GM12878 (cell line): ENCODE measurements at regions not wholly inside any gene's neighbourhood (a gene's known extent, or its start where the extent isn't known, plus 50 kb on each side); places are given as distances from the start of the nearest gene placed in this dataset.

Experiments used
- ATAC-seq: fragments of 200-7000 bp; cut with Tn5 transposase; 3 replicates; pipeline ENCODE4 v1.9.1; 2020; ENCODE audit warnings: mild to moderate bottlenecking, moderate library complexity
- BruUV-seq: library from RNA; stranded (reverse); fragments of 400-500 nt; replicated peaks from 2 replicates; lab custom pipeline; 2021; lab: Mats Ljungman, UMichigan
- CTCF ChIA-PET: fragments of 300-600 bp; sonication (Branson Sonifier 250); formaldehyde crosslinking; extraction: SDS; loops from one replicate; lab custom pipeline; 2021; ENCODE audit warnings: inconsistent platforms; lab: Yijun Ruan, JAX
- POLR2A ChIA-PET: fragments of 350-600 bp; formaldehyde crosslinking; extraction: SDS; loops from one replicate; lab custom pipeline; 2021; ENCODE audit warnings: inconsistent platforms; lab: Charles Lee
- RAD21 ChIA-PET: fragments of 300-600 bp; sonication (Branson Sonifier 250); formaldehyde crosslinking; loops from one replicate; lab custom pipeline; 2023; ENCODE audit warnings: antibody characterized with exemption; ENCODE audit not compliant: unreplicated experiment; lab: Charles Lee
- SMC1A ChIA-PET: fragments of 300-600 bp; sonication (Branson Sonifier 250); formaldehyde crosslinking; loops from one replicate; lab custom pipeline; 2023; ENCODE audit not compliant: unreplicated experiment, uncharacterized antibody; lab: Charles Lee
- DNase-seq: peaks from one replicate; pipeline ENCODE4 v3.0.0-alpha.2; 2011; ENCODE audit warnings: low read depth, low spot score
- FAIRE-seq: peaks from 3 replicates; lab custom pipeline; 2011; peaks lifted over from hg19 to GRCh38; lab: Jason Lieb, UNC
- H2AFZ ChIP-seq: 2 replicates; pipeline ENCODE4 v1.6.0; 2011; ENCODE audit warnings: low read depth, low read length, control low read depth; ENCODE audit not compliant: control insufficient read depth
- H3K27ac ChIP-seq: 2 replicates; pipeline ENCODE4 v1.5.1; 2011; ENCODE audit warnings: control low read depth; ENCODE audit not compliant: control insufficient read depth, insufficient read depth
- H3K27me3 ChIP-seq, 2 experiments: replicated peaks in 1 of 2; 2 replicates each; pipeline versions ENCODE4 v1.6.0 to v1.6.1; 2011; ENCODE audit warnings: low read length in 1 of 2; ENCODE audit not compliant: control insufficient read depth in 2 of 2, insufficient read depth in 2 of 2
- H3K36me3 ChIP-seq, 2 experiments: 2 replicates each; pipeline ENCODE4 v1.5.1; 2011; ENCODE audit warnings: low read length in 1 of 2; ENCODE audit not compliant: control insufficient read depth in 2 of 2, insufficient read depth in 2 of 2
- H3K4me1 ChIP-seq: 2 replicates; pipeline ENCODE4 v1.6.1; 2011; ENCODE audit warnings: mild to moderate bottlenecking, low read length, moderate library complexity, mixed read lengths; ENCODE audit not compliant: control insufficient read depth, insufficient read depth
- H3K4me2 ChIP-seq: 2 replicates; pipeline ENCODE4 v1.6.0; 2011; ENCODE audit warnings: control low read depth; ENCODE audit not compliant: control insufficient read depth, insufficient read depth
- H3K4me3 ChIP-seq: fragments of 200-600 bp; sonication (generic); 2 replicates; pipeline ENCODE4 v1.5.1; 2016
- H3K79me2 ChIP-seq: 2 replicates; pipeline ENCODE4 v1.6.0; 2011; ENCODE audit warnings: low read length; ENCODE audit not compliant: control insufficient read depth, insufficient read depth
- H3K9ac ChIP-seq: 2 replicates; pipeline ENCODE4 v1.8.0; 2011; ENCODE audit warnings: low read length, control low read depth, mixed read lengths; ENCODE audit not compliant: control insufficient read depth, insufficient read depth
- H3K9me3 ChIP-seq: replicated peaks from 3 replicates; pipeline ENCODE4 v1.5.1; 2011; ENCODE audit warnings: mild to moderate bottlenecking, low read length; ENCODE audit not compliant: control insufficient read depth, insufficient read depth
- H4K20me1 ChIP-seq: 2 replicates; pipeline ENCODE4 v1.6.0; 2011; ENCODE audit not compliant: control insufficient read depth, insufficient read depth
- ESRRA ChIP-seq: IDR thresholded peaks from 2 replicates; pipeline ENCODE4 v1.6.1; 2012; ENCODE audit warnings: mild to moderate bottlenecking, low read length, improper control_type of control experiment
- KDM1A ChIP-seq: fragments of 200-600 bp; sonication (generic); IDR thresholded peaks from 2 replicates; pipeline ENCODE4 v1.6.1; 2016; ENCODE audit warnings: borderline replicate concordance
- MEF2A ChIP-seq: IDR thresholded peaks from 2 replicates; pipeline ENCODE4 v1.6.1; 2011; ENCODE audit warnings: low read depth, mild to moderate bottlenecking, low read length, moderate library complexity; ENCODE audit not compliant: insufficient read depth
- MXI1 ChIP-seq: fragments of 150-350 bp; IDR thresholded peaks from 2 replicates; pipeline ENCODE4 v1.6.1; 2011; ENCODE audit warnings: low read depth, mild to moderate bottlenecking, inconsistent platforms, low read length, improper control_type of control experiment
- PAX5 ChIP-seq: IDR thresholded peaks from 2 replicates; pipeline ENCODE4 v1.6.1; 2011; ENCODE audit warnings: low read depth, low read length, borderline replicate concordance
- SIX5 ChIP-seq: IDR thresholded peaks from 2 replicates; pipeline ENCODE4 v1.6.1; 2011; ENCODE audit warnings: mild to moderate bottlenecking, low read depth, low read length, moderate library complexity; ENCODE audit not compliant: severe bottlenecking
- SMARCA5 ChIP-seq: fragments of 450-650 bp; IDR thresholded peaks from 2 replicates; pipeline ENCODE4 v1.6.1; 2017; ENCODE audit warnings: mild to moderate bottlenecking
- SPI1 ChIP-seq: IDR thresholded peaks from 2 replicates; pipeline ENCODE4 v1.6.1; 2011; ENCODE audit warnings: low read depth, mild to moderate bottlenecking, low read length, moderate library complexity, borderline replicate concordance; ENCODE audit not compliant: insufficient read depth
- SUZ12 ChIP-seq: fragments of 200-600 bp; sonication (generic); IDR thresholded peaks from one replicate; pipeline ENCODE4 v1.6.1; 2018; ENCODE audit warnings: antibody characterized with exemption, mild to moderate bottlenecking; ENCODE audit not compliant: unreplicated experiment
- YY1 ChIP-seq: IDR thresholded peaks from 2 replicates; pipeline ENCODE4 v1.6.1; 2011; ENCODE audit warnings: low read depth, mild to moderate bottlenecking, low read length
- WGBS: methylation state at CpG from one replicate; pipeline ENCODE4 v1.1.6; 2016; ENCODE audit warnings: low lambda C conversion rate; ENCODE audit not compliant: insufficient replicate concordance, insufficient coverage; ENCODE audit errors: missing lambda C conversion rate; 5-methylcytosine and 5-hydroxymethylcytosine counted together
- in situ Hi-C: fragments of 300-500 bp; cut with MboI; formaldehyde crosslinking; loops from 9 replicates; pipeline ENCODE4 v1.14.3; 2018; ENCODE audit warnings: mixed read lengths
- intact Hi-C: fragments of 100-400 bp; cut with micrococcal nuclease; formaldehyde crosslinking; loops from one replicate; pipeline ENCODE4 v1.14.2; 2022; ENCODE audit not compliant: unreplicated experiment

- ChIA-PET CTCF (no interaction called here), RAD21 (no interaction called here), SMC1A (no interaction called here), POLR2A (no interaction called here)
- Histone ChIP-seq H3K9me3 (no peaks in the 10 kb centered on the region), H3K36me3 (no peaks in the 10 kb centered on the region), H4K20me1 (no peaks in the 10 kb centered on the region; the same call in 1 of the 2 replicates), H3K4me3 (no peak overlapping the region), H2AFZ (no peak overlapping the region), H3K79me2 (no peaks in the 10 kb centered on the region), H3K27ac (no peak overlapping the region), H3K4me2 (no peak overlapping the region), H3K9ac (no peak overlapping the region), H3K27me3 (0 out of 4 replicates have a peak, but pooled peaks cover 0 to 3% of the 10 kb centered on the region in 2 experiments), H3K4me1 (no peaks in the 10 kb centered on the region)
- ATAC-seq, result no peak
- FAIRE-seq, result no peak
- in situ Hi-C loops (no loop called here), intact Hi-C loops (no loop called here)
- no TSS peak for BruUV-seq
- DNase-seq, result no peak
- TF ChIP-seq SPI1 (peak; percentile 58; the same call in 1 of the 2 replicates), SUZ12 (no peak)
- 47% methylated on average over 6 of the region's 6 CpGs for WGBS
Measured at GRCh38 chr3:189094539-189094938, 77.2 kb upstream of the TPRG1 start.

- no peak for ATAC-seq
- H3K4me1 ChIP-seq, result no peaks in the 10 kb centered on the region
- H3K4me2 ChIP-seq, result no peak overlapping the region
- 0% methylated on average over 1 of the region's 1 CpG for WGBS
- in situ Hi-C loops (no loop called here), intact Hi-C loops (no loop called here)
- ChIA-PET SMC1A (no interaction called here), RAD21 (no interaction called here), CTCF (no interaction called here), POLR2A (no interaction called here)
- H3K27me3 ChIP-seq, result 0 out of 4 replicates have a peak, but pooled peaks cover 0 to 3% of the 10 kb centered on the region in 2 experiments
- BruUV-seq, result no TSS peak
- H3K9ac ChIP-seq, result no peak overlapping the region
- no peak overlapping the region for H2AFZ ChIP-seq
- no peaks in the 10 kb centered on the region; the same call in 1 of the 2 replicates for H4K20me1 ChIP-seq
- no peak overlapping the region for H3K27ac ChIP-seq
- no peaks in the 10 kb centered on the region for H3K9me3 ChIP-seq
- no peaks in the 10 kb centered on the region for H3K79me2 ChIP-seq
- no peak overlapping the region for H3K4me3 ChIP-seq
- no peak for FAIRE-seq
- DNase-seq, result no peak
- H3K36me3 ChIP-seq, result no peaks in the 10 kb centered on the region
- TF ChIP-seq YY1 (no peak), PAX5 (no peak), ESRRA (no peak), SMARCA5 (no peak), KDM1A (no peak), MXI1 (no peak), MEF2A (no peak), SIX5 (no peak)
- TF ChIP-seq, all 136 proteins: peak for 0
Measured at GRCh38 chr3:189096092-189096491, 75.7 kb upstream of the TPRG1 start.
